SH-SY5Y (cell line): ENCODE measurements at regions not wholly inside any gene's neighbourhood (a gene's known extent, or its start where the extent isn't known, plus 50 kb on each side); places are given as distances from the start of the nearest gene placed in this dataset.

Experiments
- GATA2 ChIP-seq: IDR thresholded peaks from 2 replicates; pipeline ENCODE4 v1.6.1; 2011; ENCODE audit warnings: mild to moderate bottlenecking, low read depth, low read length
- GATA3 ChIP-seq: IDR thresholded peaks from 2 replicates; pipeline ENCODE4 v1.6.1; 2011; ENCODE audit warnings: low read depth, mild to moderate bottlenecking, low read length, moderate library complexity

- TF ChIP-seq GATA3 (no peak), GATA2 (no peak)
Measured at GRCh38 chr11:134679592-134679991, 267.6 kb upstream of the B3GAT1 start.
